IPS-20b (cell line): ENCODE measurements at regions not wholly inside any gene's neighbourhood (a gene's known extent, or its start where the extent isn't known, plus 50 kb on each side); places are given as distances from the start of the nearest gene placed in this dataset.

ENCODE experiments used
- H3K27ac ChIP-seq: one replicate; pipeline ENCODE4 v1.5.1; 2013; ENCODE audit warnings: low read length
- H3K27me3 ChIP-seq: 2 replicates; pipeline ENCODE4 v1.6.1; 2013; ENCODE audit warnings: mild to moderate bottlenecking, low read length, inconsistent platforms; ENCODE audit not compliant: insufficient read depth
- H3K36me3 ChIP-seq: 2 replicates; pipeline ENCODE4 v1.6.1; 2013; ENCODE audit warnings: low read depth, mild to moderate bottlenecking, inconsistent platforms, low read length, moderate library complexity; ENCODE audit not compliant: insufficient read depth
- H3K4me1 ChIP-seq: 2 replicates; pipeline ENCODE4 v1.6.1; 2013; ENCODE audit warnings: mild to moderate bottlenecking, control low read depth, inconsistent platforms, low read length, moderate library complexity; ENCODE audit not compliant: insufficient read depth
- H3K4me3 ChIP-seq: 2 replicates; pipeline ENCODE4 v1.5.1; 2013; ENCODE audit warnings: mild to moderate bottlenecking, low read length, inconsistent platforms
- H3K9ac ChIP-seq: 2 replicates; pipeline ENCODE4 v1.6.1; 2013; ENCODE audit warnings: low read depth, mild to moderate bottlenecking, inconsistent platforms, low read length, moderate library complexity
- H3K9me3 ChIP-seq: 2 replicates; pipeline ENCODE4 v1.6.1; 2013; ENCODE audit warnings: mild to moderate bottlenecking, low read depth, low read length, inconsistent platforms; ENCODE audit not compliant: insufficient read depth

DNA sequence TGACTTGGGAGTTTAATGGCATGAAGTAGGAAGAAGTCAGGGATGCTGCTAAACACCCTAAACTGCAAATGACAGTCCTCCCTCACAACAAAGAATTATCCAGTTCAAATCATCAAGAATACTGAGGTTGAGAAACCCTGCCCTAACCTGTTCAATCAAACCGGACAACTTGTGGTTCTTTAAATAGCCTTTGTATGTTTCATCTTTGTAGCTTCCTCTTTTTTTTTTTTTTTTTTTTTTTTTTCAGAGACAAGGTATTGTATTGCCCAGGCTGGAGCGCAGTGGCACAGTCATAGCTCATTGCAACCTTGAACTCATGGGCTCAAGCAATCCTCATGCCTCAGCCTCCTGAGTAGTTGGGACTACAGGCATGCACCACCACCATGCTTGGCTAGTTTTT lies 52.5 kb upstream of the TTC29 start:
- Histone ChIP-seq H3K4me1 (no peaks in the 10 kb centered on the region; the same call in 1 of the 2 replicates), H3K36me3 (no peaks in the 10 kb centered on the region), H3K27ac (no peak overlapping the region), H3K27me3 (no peaks in the 10 kb centered on the region), H3K9ac (no peak overlapping the region), H3K4me3 (no peak overlapping the region), H3K9me3 (no peaks in the 10 kb centered on the region)

GRCh38 chr4:147003956-147004809 lies 58.5 kb upstream of the TTC29 start:
- Histone ChIP-seq H3K4me3 (no peak overlapping the region), H3K9ac (no peak overlapping the region), H3K27me3 (no peaks in the 10 kb centered on the region), H3K9me3 (no peaks in the 10 kb centered on the region), H3K27ac (no peak overlapping the region), H3K36me3 (no peaks in the 10 kb centered on the region), H3K4me1 (peaks cover 4% of the 10 kb centered on the region)

- H3K4me3 ChIP-seq: no peak overlapping the region
- no peak overlapping the region for H3K27ac ChIP-seq
- H3K9me3 ChIP-seq: no peaks in the 10 kb centered on the region
- no peak overlapping the region for H3K9ac ChIP-seq
- no peaks in the 10 kb centered on the region for H3K36me3 ChIP-seq
- H3K27me3 ChIP-seq: no peaks in the 10 kb centered on the region
- peaks cover 8% of the 10 kb centered on the region for H3K4me1 ChIP-seq
Measured at GRCh38 chr4:147006229-147006628, 60.6 kb upstream of the TTC29 start.

GRCh38 chr4:147009875-147010274 lies 64.2 kb upstream of the TTC29 start:
- Histone ChIP-seq H3K27me3 (no peaks in the 10 kb centered on the region), H3K27ac (no peak overlapping the region), H3K4me1 (peaks cover 21% of the 10 kb centered on the region; the same call in 1 of the 2 replicates), H3K9ac (no peak overlapping the region), H3K4me3 (no peak overlapping the region), H3K9me3 (no peaks in the 10 kb centered on the region), H3K36me3 (no peaks in the 10 kb centered on the region)

DNA sequence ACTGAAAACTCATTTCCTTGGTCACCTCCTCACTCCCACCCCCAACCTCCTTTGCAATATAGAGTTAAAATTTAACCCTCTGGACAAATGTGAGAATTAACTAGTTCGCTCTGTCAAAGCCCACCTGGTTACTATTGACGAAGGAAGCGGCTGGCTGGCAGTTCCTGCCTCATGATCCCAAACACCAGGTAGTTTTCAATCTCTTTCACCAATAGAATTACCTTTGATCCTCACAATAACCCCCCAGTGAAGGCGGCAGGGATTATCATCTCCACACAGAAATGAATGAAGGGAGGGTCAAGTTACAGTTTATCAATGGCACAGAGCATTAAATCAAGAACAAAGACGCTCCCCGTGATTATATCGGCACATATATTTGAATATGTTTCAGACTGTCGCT lies 65.7 kb upstream of the TTC29 start:
- Histone ChIP-seq H3K36me3 (no peaks in the 10 kb centered on the region), H3K9ac (no peak overlapping the region), H3K4me3 (peak overlapping the region; percentile 1; the same call in 1 of the 2 replicates), H3K4me1 (peaks cover 26% of the 10 kb centered on the region; the same call in 1 of the 2 replicates), H3K9me3 (no peaks in the 10 kb centered on the region), H3K27ac (no peak overlapping the region), H3K27me3 (no peaks in the 10 kb centered on the region)

DNA sequence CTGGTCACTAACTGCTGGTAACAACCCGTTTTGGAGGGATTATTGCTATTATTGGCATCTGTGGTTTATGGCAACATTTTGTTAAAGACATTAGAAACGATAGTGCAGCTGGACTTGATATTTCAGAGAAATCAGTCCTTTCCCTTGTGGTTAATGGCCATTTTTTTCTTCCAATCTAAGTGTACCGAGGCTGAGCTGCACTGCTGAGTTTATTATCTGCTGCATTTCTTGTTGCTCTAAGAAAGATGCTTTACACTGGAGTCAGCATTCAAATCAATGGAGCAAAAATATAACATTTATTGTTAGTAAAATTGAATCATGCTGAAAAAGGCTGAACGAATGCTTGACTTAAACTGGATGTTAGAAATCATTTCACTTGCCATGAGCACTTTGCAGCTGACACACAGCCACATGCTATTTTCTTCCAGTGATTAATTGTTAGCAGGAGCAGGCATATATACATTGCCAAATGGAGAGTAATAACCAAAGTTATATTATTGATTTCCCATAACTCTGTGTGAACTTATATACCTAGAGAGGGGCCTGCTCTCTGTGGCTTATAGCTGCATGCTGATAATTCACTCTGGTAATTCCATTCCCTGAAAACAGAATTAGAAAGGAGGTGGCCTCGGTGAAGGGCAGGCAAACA lies 66.5 kb upstream of the TTC29 start:
- no peak overlapping the region for H3K9ac ChIP-seq
- H3K27ac ChIP-seq: no peak overlapping the region
- peak overlapping the region; percentile 1; the same call in 1 of the 2 replicates for H3K4me3 ChIP-seq
- H3K27me3 ChIP-seq: no peaks in the 10 kb centered on the region
- H3K9me3 ChIP-seq: no peaks in the 10 kb centered on the region
- peaks cover 26% of the 10 kb centered on the region; the same call in 1 of the 2 replicates for H3K4me1 ChIP-seq
- H3K36me3 ChIP-seq: no peaks in the 10 kb centered on the region

DNA sequence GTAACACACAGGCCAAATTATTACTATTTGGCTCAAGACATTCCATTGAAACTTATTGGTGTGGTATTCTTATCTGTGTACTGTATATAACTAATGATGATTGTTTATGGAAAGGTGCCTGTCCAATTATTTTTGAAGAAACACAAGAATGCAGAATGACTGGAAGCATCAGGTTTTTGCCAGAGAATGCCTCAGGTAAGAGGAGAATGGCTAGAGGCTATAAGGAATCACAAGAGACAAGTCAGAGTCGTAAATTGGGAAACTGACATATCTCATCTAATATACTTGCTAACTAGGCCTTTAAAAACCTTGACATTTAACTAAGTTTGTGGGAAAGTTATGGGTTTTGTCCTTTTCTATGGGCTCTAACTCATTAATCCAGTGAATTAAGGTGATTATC lies 69.3 kb upstream of the TTC29 start:
- no peak overlapping the region for H3K27ac ChIP-seq
- no peak overlapping the region for H3K9ac ChIP-seq
- H3K9me3 ChIP-seq: no peaks in the 10 kb centered on the region
- no peak overlapping the region for H3K4me3 ChIP-seq
- no peaks in the 10 kb centered on the region for H3K36me3 ChIP-seq
- peaks cover 26% of the 10 kb centered on the region; the same call in 1 of the 2 replicates for H3K4me1 ChIP-seq
- no peaks in the 10 kb centered on the region for H3K27me3 ChIP-seq

DNA sequence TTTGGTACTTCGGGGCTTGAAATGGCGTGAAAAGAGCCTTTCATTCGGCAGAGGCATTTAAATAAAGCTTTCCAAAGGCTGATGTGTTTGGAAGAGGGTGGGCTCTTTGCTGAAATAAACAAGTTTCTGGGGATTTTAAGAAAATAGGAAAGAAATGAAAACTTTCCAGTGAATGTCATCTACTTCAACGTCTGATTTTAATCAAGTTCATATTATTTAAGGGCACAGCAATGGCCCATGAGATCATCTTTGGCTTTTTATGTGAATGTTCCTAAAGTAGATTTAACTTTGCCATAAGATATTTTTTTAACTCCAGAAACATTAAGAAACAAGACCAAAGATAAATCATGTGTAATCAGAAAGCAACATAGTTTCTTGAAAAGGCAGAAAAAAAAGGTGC lies 69.8 kb upstream of the TTC29 start:
- Histone ChIP-seq H3K36me3 (no peaks in the 10 kb centered on the region), H3K9me3 (no peaks in the 10 kb centered on the region), H3K27me3 (no peaks in the 10 kb centered on the region), H3K9ac (no peak overlapping the region), H3K4me3 (no peak overlapping the region), H3K4me1 (peaks cover 26% of the 10 kb centered on the region; the same call in 1 of the 2 replicates), H3K27ac (no peak overlapping the region)

DNA sequence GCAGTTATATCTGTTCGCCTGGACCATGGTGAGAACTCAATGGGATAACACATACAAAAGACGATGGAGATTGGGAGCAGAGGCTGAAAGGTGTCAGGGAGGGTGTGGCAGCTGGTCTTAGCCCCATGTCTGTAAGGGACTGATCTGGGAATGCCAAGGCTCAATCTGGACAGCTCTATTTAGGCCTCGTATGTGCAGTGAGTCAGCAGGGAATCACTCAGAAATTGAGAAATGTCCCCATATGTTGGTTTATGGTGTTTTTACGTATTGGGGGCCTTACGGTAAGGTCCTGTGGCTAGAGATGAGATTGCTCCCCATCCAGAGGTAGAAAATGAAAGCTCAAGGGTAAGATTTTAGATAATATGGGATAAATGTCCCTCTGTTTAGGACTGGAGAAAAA lies 71.4 kb upstream of the TTC29 start:
- no peak overlapping the region for H3K4me3 ChIP-seq
- H3K36me3 ChIP-seq: no peaks in the 10 kb centered on the region
- H3K27me3 ChIP-seq: no peaks in the 10 kb centered on the region
- H3K27ac ChIP-seq: no peak overlapping the region
- H3K4me1 ChIP-seq: peaks cover 17% of the 10 kb centered on the region; the same call in 1 of the 2 replicates
- no peaks in the 10 kb centered on the region for H3K9me3 ChIP-seq
- H3K9ac ChIP-seq: no peak overlapping the region

DNA sequence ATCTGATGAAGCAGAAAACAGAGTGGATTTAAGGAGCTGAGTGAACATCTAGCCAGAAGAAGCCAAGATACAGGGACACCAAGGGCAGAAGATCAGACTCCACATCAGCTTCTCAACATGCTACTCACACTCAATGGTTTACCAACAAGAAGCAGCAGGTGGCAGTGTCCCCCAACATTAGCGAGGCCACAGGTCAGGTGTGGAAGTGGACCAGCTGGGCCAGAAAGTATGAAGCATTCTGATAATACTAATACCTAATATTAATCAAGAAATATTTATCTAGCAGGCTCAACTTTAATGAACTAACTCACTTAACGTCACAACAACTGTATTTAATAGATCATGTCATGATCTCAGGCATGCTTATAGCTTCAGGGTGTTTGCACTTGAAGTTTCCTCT lies 73.4 kb upstream of the TTC29 start:
- Histone ChIP-seq H3K36me3 (no peaks in the 10 kb centered on the region), H3K27me3 (no peaks in the 10 kb centered on the region), H3K27ac (no peak overlapping the region), H3K9ac (no peak overlapping the region), H3K9me3 (no peaks in the 10 kb centered on the region), H3K4me1 (0 out of 2 replicates have a peak, but pooled peaks cover 5% of the 10 kb centered on the region), H3K4me3 (no peak overlapping the region)

DNA sequence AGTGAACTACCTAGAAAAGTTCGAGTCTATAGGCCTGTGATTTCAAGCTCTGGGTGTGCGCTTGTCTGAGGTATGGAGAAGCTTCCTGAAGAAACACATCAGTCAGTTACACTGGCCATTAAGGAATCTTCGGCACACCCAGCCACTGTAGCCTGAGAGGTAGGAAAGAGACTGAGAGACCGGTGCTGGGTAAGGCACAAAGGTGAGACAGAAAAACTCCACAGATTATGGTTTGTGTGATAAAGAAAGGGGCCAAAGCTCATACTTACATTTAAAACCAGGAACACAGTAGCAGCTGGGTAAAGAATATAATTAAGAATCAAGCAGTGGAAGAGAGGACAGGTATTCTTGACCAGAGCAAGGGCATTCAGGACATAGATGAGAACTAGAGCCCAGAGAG lies 74.8 kb upstream of the TTC29 start:
- Histone ChIP-seq H3K9me3 (no peaks in the 10 kb centered on the region), H3K4me3 (no peak overlapping the region), H3K4me1 (0 out of 2 replicates have a peak, but pooled peaks cover 2% of the 10 kb centered on the region), H3K27me3 (no peaks in the 10 kb centered on the region), H3K9ac (no peak overlapping the region), H3K36me3 (no peaks in the 10 kb centered on the region), H3K27ac (no peak overlapping the region)

DNA sequence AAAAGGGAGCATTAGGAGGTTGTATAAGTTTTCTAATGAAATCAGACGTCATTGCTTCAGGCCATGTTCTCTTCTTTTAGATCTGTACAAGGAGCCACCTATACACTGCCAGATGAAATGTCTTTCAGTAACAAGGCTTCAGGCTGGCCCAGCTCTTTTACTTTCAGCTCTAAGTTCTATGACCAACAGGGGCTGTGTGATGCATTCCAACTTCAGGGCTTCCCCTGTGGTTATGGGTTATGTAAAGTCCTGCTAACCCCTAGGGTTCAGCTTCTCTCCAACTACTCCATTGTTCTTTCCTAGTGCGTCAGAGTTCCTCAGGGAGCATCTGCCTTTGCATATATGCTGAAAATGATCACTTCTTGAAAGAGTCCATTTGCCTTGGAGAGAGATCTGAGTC lies 79.4 kb upstream of the TTC29 start:
- no peaks in the 10 kb centered on the region for H3K27me3 ChIP-seq
- H3K36me3 ChIP-seq: no peaks in the 10 kb centered on the region
- no peak overlapping the region for H3K9ac ChIP-seq
- no peak overlapping the region for H3K4me3 ChIP-seq
- H3K9me3 ChIP-seq: no peaks in the 10 kb centered on the region
- H3K4me1 ChIP-seq: no peaks in the 10 kb centered on the region; the same call in 1 of the 2 replicates
- no peak overlapping the region for H3K27ac ChIP-seq
